ENCODE measurements at regions not wholly inside any gene's neighbourhood (a gene's known extent, or its start where the extent isn't known, plus 50 kb on each side); places are given as distances from the start of the nearest gene placed in this dataset.

DNA sequence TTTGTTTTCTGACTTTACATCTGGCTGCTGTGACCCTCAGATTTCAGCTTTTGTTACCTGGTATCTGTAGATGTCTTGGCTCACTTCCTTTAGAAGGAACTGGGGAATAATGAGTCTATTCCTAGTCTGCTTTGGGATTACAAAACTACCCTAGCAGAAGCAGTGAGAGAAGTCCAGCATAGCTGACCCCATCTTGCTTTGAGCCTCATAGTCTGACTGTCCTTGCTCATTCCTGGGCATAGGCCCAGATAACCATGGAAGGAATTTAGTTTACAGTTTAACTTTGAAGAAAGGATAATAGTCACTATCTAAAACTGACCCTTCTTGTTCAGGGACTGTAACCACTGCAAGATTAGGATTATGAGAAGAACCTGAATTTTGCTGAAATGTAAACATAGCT is 163.0 kb upstream of the HNMT start:
- ChIA-PET POLR2A (no interaction called here), CTCF (no interaction called here)
- Mint-ChIP-seq H3K27me3 (no peaks in the 10 kb centered on the region), H3K4me3 (no peak overlapping the region), H3K4me1 (no peaks in the 10 kb centered on the region), H3K9me3 (peaks cover 2% of the 10 kb centered on the region), H3K27ac (no peak overlapping the region), H3K36me3 (ENCODE audit: low read depth) (no peaks in the 10 kb centered on the region)
- no peak for DNase-seq

DNA sequence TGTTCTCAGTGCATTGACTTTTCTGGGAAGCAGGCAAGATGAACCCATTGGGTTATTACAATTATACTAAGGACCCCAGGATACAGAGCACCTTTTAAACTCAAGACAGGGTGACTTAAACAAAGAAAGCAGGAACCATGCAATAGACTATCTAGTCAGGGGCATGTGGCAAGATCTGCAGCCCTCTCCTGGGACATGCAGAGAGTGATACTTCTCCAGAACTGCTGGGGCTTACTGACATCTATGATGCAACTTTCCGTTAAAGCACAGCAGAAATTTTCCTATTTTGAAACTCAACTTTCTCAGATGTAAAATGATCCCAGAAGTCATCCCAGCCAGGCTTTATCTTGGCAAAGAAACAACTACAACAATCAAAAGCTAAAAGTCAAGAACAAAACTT is 162.2 kb upstream of the HNMT start:
- H3K27me3 Mint-ChIP-seq, result no peaks in the 10 kb centered on the region

DNA sequence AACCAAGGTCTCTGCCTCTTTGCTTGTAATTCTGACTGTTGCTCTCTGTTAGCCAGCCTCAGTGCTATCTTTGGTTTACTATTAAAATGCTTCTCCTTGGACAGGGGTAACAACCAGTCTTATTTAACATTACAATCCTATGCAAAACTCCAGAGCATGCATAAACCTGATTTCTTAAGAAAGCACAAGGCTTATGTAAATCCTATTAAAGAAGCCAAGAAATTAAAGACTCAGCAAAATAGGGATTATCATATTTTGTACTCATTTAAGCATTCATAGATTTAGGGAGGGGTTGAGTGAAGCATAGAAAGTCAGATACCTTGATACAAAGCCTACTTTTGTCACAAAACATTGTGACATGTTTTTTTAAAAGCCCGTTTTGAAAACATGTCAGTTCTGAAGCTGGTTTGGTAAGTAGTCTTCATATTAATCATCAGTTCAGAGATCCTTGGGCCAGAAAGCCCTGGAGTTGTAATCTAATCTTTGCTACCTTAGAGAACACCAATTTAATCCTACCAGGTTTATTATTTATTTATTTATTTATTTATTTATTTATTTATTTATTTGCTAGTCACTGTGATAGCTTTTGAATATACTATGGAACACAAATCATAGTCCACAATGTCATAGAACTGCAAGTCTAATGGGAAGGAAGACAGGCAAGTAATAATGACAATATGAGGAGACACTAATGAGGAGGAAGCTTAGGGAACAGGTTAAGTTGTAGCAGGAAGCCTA is 158.0 kb upstream of the HNMT start:
- Mint-ChIP-seq H3K4me3 (no peak overlapping the region), H3K9me3 (no peaks in the 10 kb centered on the region), H3K4me1 (no peaks in the 10 kb centered on the region), H3K27ac (no peak overlapping the region), H3K36me3 (ENCODE audit: low read depth) (no peaks in the 10 kb centered on the region), H3K27me3 (no peaks in the 10 kb centered on the region)
- ChIA-PET CTCF (no interaction called here), POLR2A (no interaction called here)
- DNase-seq, result no peak

More for the DNA sequence above, 162.2 kb upstream of the HNMT start:
- H3K27ac Mint-ChIP-seq, result no peak overlapping the region
- no peaks in the 10 kb centered on the region for H3K36me3 Mint-ChIP-seq (ENCODE audit: low read depth)
- ChIA-PET CTCF (no interaction called here), POLR2A (no interaction called here)
- no peak for DNase-seq
- no peaks in the 10 kb centered on the region for H3K4me1 Mint-ChIP-seq
- no peak overlapping the region for H3K4me3 Mint-ChIP-seq
- peaks cover 2% of the 10 kb centered on the region for H3K9me3 Mint-ChIP-seq

GRCh38 chr2:137809252-137809651 is 155.0 kb upstream of the HNMT start:
- no peak overlapping the region for H3K4me3 Mint-ChIP-seq
- CTCF ChIA-PET, result no interaction called here
- DNase-seq, result no peak

GRCh38 chr2:137809837-137810236 is 154.4 kb upstream of the HNMT start:
- Mint-ChIP-seq H3K27me3 (no peaks in the 10 kb centered on the region), H3K9me3 (no peaks in the 10 kb centered on the region), H3K4me1 (peaks cover 2% of the 10 kb centered on the region), H3K36me3 (ENCODE audit: low read depth) (no peaks in the 10 kb centered on the region), H3K27ac (no peak overlapping the region), H3K4me3 (no peak overlapping the region)
- CTCF ChIA-PET, result no interaction called here
- POLR2A ChIA-PET, result no interaction called here
- no peak for DNase-seq

More at GRCh38 chr2:137809252-137809651, 155.0 kb upstream of the HNMT start:
- POLR2A ChIA-PET, result no interaction called here
- Mint-ChIP-seq H3K9me3 (no peaks in the 10 kb centered on the region), H3K27me3 (no peaks in the 10 kb centered on the region), H3K4me1 (peaks cover 2% of the 10 kb centered on the region), H3K36me3 (ENCODE audit: low read depth) (no peaks in the 10 kb centered on the region), H3K27ac (no peak overlapping the region)

- Mint-ChIP-seq H3K4me3 (no peak overlapping the region), H3K36me3 (ENCODE audit: low read depth) (no peaks in the 10 kb centered on the region), H3K27me3 (no peaks in the 10 kb centered on the region), H3K4me1 (peaks cover 2% of the 10 kb centered on the region), H3K9me3 (no peaks in the 10 kb centered on the region), H3K27ac (no peak overlapping the region)
- ChIA-PET POLR2A (no interaction called here), CTCF (no interaction called here)
- DNase-seq, result no peak
Observed at GRCh38 chr2:137812517-137812916, 151.8 kb upstream of the HNMT start.

DNA sequence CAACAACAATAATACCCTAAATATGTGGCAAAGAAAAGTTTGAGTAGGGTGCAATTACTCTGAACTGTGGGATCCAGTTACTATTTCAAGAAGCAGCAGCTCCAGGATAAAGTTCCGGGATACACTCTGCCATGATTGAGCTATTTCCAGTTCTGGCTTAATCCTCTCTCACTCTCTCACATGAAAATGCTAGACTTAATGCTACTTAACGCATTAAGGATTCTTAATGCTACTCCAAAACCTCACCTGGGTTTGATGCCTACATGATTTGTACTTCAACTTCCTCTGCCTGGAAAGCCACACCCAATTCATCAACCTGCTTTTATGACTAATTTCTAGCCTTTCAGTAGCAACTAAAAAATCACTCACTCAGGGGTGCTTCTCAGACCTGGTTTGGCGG is 151.1 kb upstream of the HNMT start:
- no peaks in the 10 kb centered on the region for H3K27me3 Mint-ChIP-seq
- no peaks in the 10 kb centered on the region for H3K36me3 Mint-ChIP-seq (ENCODE audit: low read depth)
- H3K4me3 Mint-ChIP-seq, result no peak overlapping the region
- CTCF ChIA-PET, result no interaction called here
- no peaks in the 10 kb centered on the region for H3K9me3 Mint-ChIP-seq
- no peak for DNase-seq
- peaks cover 2% of the 10 kb centered on the region for H3K4me1 Mint-ChIP-seq
- H3K27ac Mint-ChIP-seq, result no peak overlapping the region
- POLR2A ChIA-PET, result no interaction called here

GRCh38 chr2:137817058-137817457 is 147.2 kb upstream of the HNMT start:
- Mint-ChIP-seq H3K36me3 (ENCODE audit: low read depth) (no peaks in the 10 kb centered on the region), H3K4me3 (no peak overlapping the region), H3K4me1 (peaks cover 2% of the 10 kb centered on the region), H3K27ac (no peak overlapping the region), H3K9me3 (no peaks in the 10 kb centered on the region), H3K27me3 (no peaks in the 10 kb centered on the region)
- CTCF ChIA-PET, result no interaction called here
- DNase-seq, result no peak
- POLR2A ChIA-PET, result no interaction called here

- Mint-ChIP-seq H3K4me3 (no peak overlapping the region), H3K27me3 (no peaks in the 10 kb centered on the region), H3K27ac (no peak overlapping the region), H3K36me3 (ENCODE audit: low read depth) (no peaks in the 10 kb centered on the region), H3K4me1 (peaks cover 5% of the 10 kb centered on the region), H3K9me3 (no peaks in the 10 kb centered on the region)
- DNase-seq, result no peak
- ChIA-PET POLR2A (no interaction called here), CTCF (no interaction called here)
Observed at GRCh38 chr2:137823196-137823595, 141.1 kb upstream of the HNMT start.

DNA sequence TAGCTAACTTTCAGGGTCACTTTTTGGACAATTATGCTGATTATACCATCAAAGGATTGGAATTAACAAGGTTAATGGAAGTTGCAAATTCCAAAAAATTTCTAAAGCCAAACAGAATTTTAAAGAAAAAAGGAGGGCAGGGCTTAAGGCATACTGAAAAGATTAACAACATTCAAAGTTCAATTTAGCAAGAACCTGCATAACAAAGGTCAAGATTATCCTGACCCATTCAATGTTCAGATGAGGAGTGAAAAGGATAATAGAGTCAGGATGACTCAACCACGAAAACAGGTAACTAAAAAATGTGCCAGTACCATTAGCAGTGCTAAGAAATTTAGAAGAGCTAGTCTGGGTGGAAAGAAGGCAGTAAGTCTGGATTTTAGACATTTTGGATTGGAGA is 139.8 kb upstream of the HNMT start:
- H3K27me3 Mint-ChIP-seq, result peaks cover 2% of the 10 kb centered on the region
- H3K4me3 Mint-ChIP-seq, result no peak overlapping the region
- CTCF ChIA-PET, result no interaction called here
- peaks cover 5% of the 10 kb centered on the region for H3K4me1 Mint-ChIP-seq
- POLR2A ChIA-PET, result no interaction called here
- no peak overlapping the region for H3K27ac Mint-ChIP-seq
- H3K9me3 Mint-ChIP-seq, result no peaks in the 10 kb centered on the region
- no peaks in the 10 kb centered on the region for H3K36me3 Mint-ChIP-seq (ENCODE audit: low read depth)
- no peak for DNase-seq

GRCh38 chr2:137826373-137827372 is 137.6 kb upstream of the HNMT start:
- H3K4me1 Mint-ChIP-seq, result peaks cover 5% of the 10 kb centered on the region
- H3K27me3 Mint-ChIP-seq, result peaks cover 2% of the 10 kb centered on the region
- ChIA-PET CTCF (interaction anchor here (1.3 kb wide), 1 partner anchor 12 kb away, joined by 4 read pairs; no protein-coding TSS in a partner anchor), POLR2A (no interaction called here)
- no peak overlapping the region for H3K27ac Mint-ChIP-seq
- H3K4me3 Mint-ChIP-seq, result no peak overlapping the region
- no peaks in the 10 kb centered on the region for H3K36me3 Mint-ChIP-seq (ENCODE audit: low read depth)
- DNase-seq, result no peak
- H3K9me3 Mint-ChIP-seq, result no peaks in the 10 kb centered on the region

GRCh38 chr2:137828624-137829023 is 135.6 kb upstream of the HNMT start:
- Mint-ChIP-seq H3K27me3 (peaks cover 2% of the 10 kb centered on the region), H3K27ac (no peak overlapping the region), H3K4me3 (no peak overlapping the region), H3K9me3 (no peaks in the 10 kb centered on the region), H3K4me1 (peaks cover 5% of the 10 kb centered on the region), H3K36me3 (ENCODE audit: low read depth) (no peaks in the 10 kb centered on the region)
- POLR2A ChIA-PET, result no interaction called here
- CTCF ChIA-PET, result no interaction called here
- no peak for DNase-seq

- Mint-ChIP-seq H3K9me3 (no peaks in the 10 kb centered on the region), H3K27ac (no peak overlapping the region), H3K4me1 (peaks cover 5% of the 10 kb centered on the region), H3K27me3 (peaks cover 2% of the 10 kb centered on the region), H3K36me3 (ENCODE audit: low read depth) (no peaks in the 10 kb centered on the region), H3K4me3 (no peak overlapping the region)
- CTCF ChIA-PET, result no interaction called here
- POLR2A ChIA-PET, result no interaction called here
- no peak for DNase-seq
Observed at GRCh38 chr2:137829251-137829650, 135.0 kb upstream of the HNMT start.

All from activated CD4-positive, alpha-beta memory T cell treated with anti-CD3 and anti-CD28 coated beads, Interleukin-2, amount 10 ng/mL, durations not matched to agents 7 days and 5 days (primary cell).